CD14-positive monocyte (primary cell): ENCODE measurements at regions not wholly inside any gene's neighbourhood (a gene's known extent, or its start where the extent isn't known, plus 50 kb on each side); places are given as distances from the start of the nearest gene placed in this dataset.
A peak's percentile ranks its signal among the peaks of the same experiment; 100 is the strongest.
"Not testable (repeated sequence)": the region's sequence is repeated elsewhere in the genome, so short reads cannot be mapped to it uniquely, and the experiment has no call there.

ENCODE experiments used
- DNase-seq, 3 donors: peaks; one replicate each; pipeline ENCODE4 v3.0.0-alpha.2; 2011 to 2022
- H2AFZ ChIP-seq: 2 replicates; pipeline ENCODE4 v1.6.0; 2012; ENCODE audit warnings: mild to moderate bottlenecking, low read depth, low read length, inconsistent platforms; ENCODE audit not compliant: insufficient read depth, poor library complexity, severe bottlenecking
- H3K27ac ChIP-seq, 2 donors: 1 replicate in 1 of 2; 2 replicates in 1 of 2; pipeline ENCODE4 v1.5.1; 2012 to 2013; ENCODE audit warnings: low read length in 2 of 2, control low read depth in 1 of 2, inconsistent platforms in 1 of 2, low read depth in 1 of 2, mild to moderate bottlenecking in 1 of 2
- H3K27me3 ChIP-seq, 2 donors: one replicate each; pipeline versions ENCODE4 v1.6.0 to v1.6.1; 2011 to 2013; ENCODE audit warnings: low read length in 2 of 2; ENCODE audit not compliant: control insufficient read depth in 2 of 2, insufficient read depth in 2 of 2
- H3K36me3 ChIP-seq, 2 donors: replicated peaks in 1 of 2; 1 replicate in 1 of 2; 2 replicates in 1 of 2; pipeline versions ENCODE4 v1.5.1 to v1.6.1; 2012 to 2013; ENCODE audit warnings: low read length in 2 of 2, control low read depth in 1 of 2, inconsistent platforms in 1 of 2, mild to moderate bottlenecking in 1 of 2; ENCODE audit not compliant: insufficient read depth in 2 of 2, control insufficient read depth in 1 of 2
- H3K4me1 ChIP-seq, 2 donors: 1 replicate in 1 of 2; 2 replicates in 1 of 2; pipeline versions ENCODE4 v1.5.1 to v1.6.1; 2012 to 2013; ENCODE audit warnings: low read length in 2 of 2, control low read depth in 1 of 2, inconsistent platforms in 1 of 2, mild to moderate bottlenecking in 1 of 2, moderate library complexity in 1 of 2; ENCODE audit not compliant: insufficient read depth in 2 of 2, control insufficient read depth in 1 of 2
- H3K4me2 ChIP-seq: replicated peaks from 2 replicates; pipeline ENCODE3; 2012; ENCODE audit warnings: low read length, moderate library complexity, mild to moderate bottlenecking; ENCODE audit not compliant: poor library complexity, severe bottlenecking; ENCODE audit errors: extremely low read depth
- H3K4me3 ChIP-seq, 3 experiments: fragments of 200-600 bp in 1 of 3; sonication (generic) in 1 of 3; replicated peaks in 1 of 3; 1 replicate in 2 of 3; 2 replicates in 1 of 3; pipeline ENCODE4 v1.5.1; 2011 to 2013; ENCODE audit warnings: low read length in 3 of 3, mild to moderate bottlenecking in 3 of 3, control low read depth in 2 of 3, low read depth in 2 of 3, inconsistent platforms in 1 of 3, moderate library complexity in 1 of 3
- H3K79me2 ChIP-seq: 2 replicates; pipeline ENCODE4 v1.6.0; 2012; ENCODE audit warnings: mild to moderate bottlenecking, control low read depth, inconsistent platforms, low read length, moderate library complexity; ENCODE audit not compliant: insufficient read depth
- H3K9ac ChIP-seq: 2 replicates; pipeline ENCODE4 v1.6.0; 2017; ENCODE audit warnings: low read length, mild to moderate bottlenecking; ENCODE audit not compliant: insufficient read depth, poor library complexity, severe bottlenecking
- H3K9me3 ChIP-seq, 2 donors: replicated peaks in 1 of 2; 1 replicate in 1 of 2; 2 replicates in 1 of 2; pipeline versions ENCODE4 v1.5.1 to v1.6.1; 2012 to 2013; ENCODE audit warnings: low read length in 2 of 2, control low read depth in 1 of 2; ENCODE audit not compliant: control insufficient read depth in 1 of 2, insufficient read depth in 1 of 2
- H4K20me1 ChIP-seq: 2 replicates; pipeline ENCODE4 v1.6.0; 2012; ENCODE audit warnings: mild to moderate bottlenecking, low read length, control low read depth, moderate library complexity; ENCODE audit not compliant: insufficient read depth
- H3K27ac Mint-ChIP-seq, 7 donors: one replicate each; pipeline ENCODE4 v1.8.0; 2020; ENCODE audit warnings: mild to moderate bottlenecking in 7 of 7, mixed read lengths in 7 of 7, moderate library complexity in 6 of 7, inconsistent platforms in 2 of 7
- H3K27me3 Mint-ChIP-seq, 3 donors: one replicate each; pipeline ENCODE4 v1.8.0; 2021 to 2022; ENCODE audit warnings: low read depth in 3 of 3, mild to moderate bottlenecking in 3 of 3, mixed read lengths in 3 of 3, moderate library complexity in 3 of 3, inconsistent platforms in 1 of 3
- H3K36me3 Mint-ChIP-seq, 2 donors: one replicate each; pipeline ENCODE4 v1.8.0; 2020; ENCODE audit warnings: mixed read lengths in 2 of 2, inconsistent platforms in 1 of 2, mild to moderate bottlenecking in 1 of 2
- H3K4me1 Mint-ChIP-seq: one replicate; pipeline ENCODE4 v1.8.0; 2020; ENCODE audit warnings: mild to moderate bottlenecking, mixed read lengths
- H3K4me3 Mint-ChIP-seq, 2 donors: one replicate each; pipeline ENCODE4 v1.8.0; 2020; ENCODE audit warnings: mild to moderate bottlenecking in 2 of 2, mixed read lengths in 2 of 2, moderate library complexity in 1 of 2
- H3K9me3 Mint-ChIP-seq, 7 donors: one replicate each; pipeline ENCODE4 v1.8.0; 2020 to 2022; ENCODE audit warnings: mixed read lengths in 7 of 7, mild to moderate bottlenecking in 6 of 7, moderate library complexity in 6 of 7, inconsistent platforms in 2 of 7
- WGBS: methylation state at CpG from one replicate; pipeline ENCODE4 v1.1.5; 2013; ENCODE audit warnings: missing lambda C conversion rate; ENCODE audit not compliant: insufficient coverage; 5-methylcytosine and 5-hydroxymethylcytosine counted together
- intact Hi-C, 2 donors: fragments of 100-400 bp; cut with micrococcal nuclease; formaldehyde crosslinking; loops; one replicate each; pipeline versions ENCODE4 v1.15.0 to v1.15.1; 2023

GRCh38 chr16:88261814-88262605 is 120.7 kb upstream of the ZNF469 start:
- WGBS = 98% methylated on average over 5 of the region's 18 CpGs
- Mint-ChIP-seq H3K4me1 (peaks cover 13% of the 10 kb centered on the region), H3K27me3 (peaks cover 35 to 64% (median 38%) of the 10 kb centered on the region in 3 donors)
- DNase-seq, H3K27ac ChIP-seq, H3K36me3 ChIP-seq, intact Hi-C loops, H3K36me3 Mint-ChIP-seq, H4K20me1 ChIP-seq, H3K4me3 Mint-ChIP-seq, H3K9me3 Mint-ChIP-seq, H3K9ac ChIP-seq, H2AFZ ChIP-seq, H3K27ac Mint-ChIP-seq, H3K4me2 ChIP-seq, H3K79me2 ChIP-seq, H3K9me3 ChIP-seq, H3K4me3 ChIP-seq: not testable (repeated sequence)
- peaks cover 3 to 20% of the 10 kb centered on the region in 2 donors for H3K27me3 ChIP-seq
- H3K4me1 ChIP-seq = peaks cover 12 to 17% of the 10 kb centered on the region in 2 donors

DNA sequence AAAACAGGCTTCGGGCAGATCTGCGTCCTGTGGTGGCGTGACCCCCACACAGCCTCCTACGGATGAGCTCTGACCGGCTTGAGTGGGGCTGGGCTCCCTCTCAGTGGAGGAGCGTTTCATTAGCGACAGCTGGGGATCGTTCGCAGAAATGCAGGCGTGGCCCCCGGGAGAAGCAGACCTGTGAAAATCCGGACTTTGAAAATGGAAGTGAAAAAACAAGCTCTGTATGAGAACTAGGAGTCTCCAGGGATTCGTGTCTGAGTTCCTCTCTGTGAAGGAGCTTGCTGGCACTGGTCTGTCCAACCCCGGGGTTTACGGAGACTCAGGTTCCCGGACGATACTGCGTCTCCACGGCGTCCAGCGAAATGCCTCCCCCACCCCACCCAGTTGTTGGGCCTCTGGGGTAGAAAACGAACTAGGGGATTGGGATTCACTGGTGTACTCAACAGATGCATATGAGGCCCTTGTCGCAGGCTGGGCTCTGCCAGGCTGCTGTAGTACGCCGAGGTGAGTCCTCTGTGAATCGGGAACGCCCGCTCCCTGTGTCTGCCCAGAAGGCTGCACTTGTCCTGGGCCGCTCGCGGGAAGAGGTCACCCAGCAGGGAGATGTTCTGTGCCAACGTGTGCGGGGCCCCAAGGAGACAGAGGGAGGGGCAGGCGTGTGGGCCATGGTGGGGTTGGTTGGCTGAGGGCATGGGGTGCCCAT is 119.7 kb upstream of the ZNF469 start:
- DNase-seq, H3K4me2 ChIP-seq, H3K36me3 Mint-ChIP-seq, H3K27ac ChIP-seq, H3K36me3 ChIP-seq, H4K20me1 ChIP-seq, H3K4me3 ChIP-seq, H3K9ac ChIP-seq, H3K79me2 ChIP-seq, intact Hi-C loops, H3K9me3 Mint-ChIP-seq, H2AFZ ChIP-seq, H3K9me3 ChIP-seq: not testable (repeated sequence)
- H3K27me3 Mint-ChIP-seq = peaks cover 35 to 56% (median 37%) of the 10 kb centered on the region in 3 donors
- peaks cover 12 to 17% of the 10 kb centered on the region in 2 donors for H3K4me1 ChIP-seq
- H3K4me3 Mint-ChIP-seq = peak overlapping the region in 1 of 2 donors; percentile 30
- 56% methylated on average over 16 of the region's 34 CpGs for WGBS
- peak overlapping the region in 4 of 7 donors; percentile 26 to 77 (median 51) for H3K27ac Mint-ChIP-seq
- peaks cover 3 to 20% of the 10 kb centered on the region in 2 donors for H3K27me3 ChIP-seq
- peaks cover 13% of the 10 kb centered on the region for H3K4me1 Mint-ChIP-seq

DNA sequence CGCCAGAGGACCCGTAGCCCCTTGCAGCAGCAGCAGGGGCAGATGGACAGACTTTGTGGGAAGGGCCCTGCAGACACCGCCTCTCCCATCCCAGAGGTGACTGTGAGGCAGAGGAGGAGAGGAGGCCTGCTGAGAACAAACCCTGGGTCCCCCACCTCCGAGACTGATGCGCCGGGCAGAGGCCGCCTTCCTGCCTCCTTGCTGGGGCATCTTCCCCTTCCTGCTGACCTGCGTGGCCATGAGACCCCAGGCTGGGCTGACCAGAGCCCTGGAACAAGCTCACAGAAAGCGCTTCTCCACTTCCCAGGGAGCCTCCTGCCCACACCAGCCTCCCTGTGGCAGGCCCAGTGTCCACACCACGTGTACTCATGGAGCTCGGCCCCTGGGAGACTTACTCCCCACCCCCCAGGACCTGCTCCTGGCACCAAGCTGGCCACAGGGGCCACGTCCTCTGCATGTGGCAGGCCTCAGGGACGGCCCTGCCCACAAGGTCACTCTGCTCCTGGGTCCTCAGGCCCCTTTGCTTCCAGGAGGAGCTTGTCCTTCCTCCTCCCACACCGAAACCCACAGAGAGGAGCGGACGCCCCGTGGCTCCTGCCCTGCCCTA is 119.0 kb upstream of the ZNF469 start:
- WGBS = 85% methylated on average over 6 of the region's 17 CpGs
- H3K27ac ChIP-seq, H3K36me3 Mint-ChIP-seq, intact Hi-C loops, H2AFZ ChIP-seq, H4K20me1 ChIP-seq, H3K9me3 ChIP-seq, H3K79me2 ChIP-seq, H3K9ac ChIP-seq, H3K9me3 Mint-ChIP-seq, H3K4me2 ChIP-seq, H3K4me3 ChIP-seq, DNase-seq, H3K36me3 ChIP-seq, H3K4me3 Mint-ChIP-seq: not testable (repeated sequence)
- H3K27me3 ChIP-seq = peaks cover 3 to 16% of the 10 kb centered on the region in 2 donors
- peaks cover 15% of the 10 kb centered on the region for H3K4me1 Mint-ChIP-seq
- H3K4me1 ChIP-seq = peaks cover 12 to 17% of the 10 kb centered on the region in 2 donors
- H3K27ac Mint-ChIP-seq = peak overlapping the region in 3 of 7 donors; percentile 25 to 46 (median 26)
- peaks cover 31 to 52% (median 33%) of the 10 kb centered on the region in 3 donors for H3K27me3 Mint-ChIP-seq
